ENCODE measurements at regions not wholly inside any gene's neighbourhood (a gene's known extent, or its start where the extent isn't known, plus 50 kb on each side); places are given as distances from the start of the nearest gene placed in this dataset.

DNA sequence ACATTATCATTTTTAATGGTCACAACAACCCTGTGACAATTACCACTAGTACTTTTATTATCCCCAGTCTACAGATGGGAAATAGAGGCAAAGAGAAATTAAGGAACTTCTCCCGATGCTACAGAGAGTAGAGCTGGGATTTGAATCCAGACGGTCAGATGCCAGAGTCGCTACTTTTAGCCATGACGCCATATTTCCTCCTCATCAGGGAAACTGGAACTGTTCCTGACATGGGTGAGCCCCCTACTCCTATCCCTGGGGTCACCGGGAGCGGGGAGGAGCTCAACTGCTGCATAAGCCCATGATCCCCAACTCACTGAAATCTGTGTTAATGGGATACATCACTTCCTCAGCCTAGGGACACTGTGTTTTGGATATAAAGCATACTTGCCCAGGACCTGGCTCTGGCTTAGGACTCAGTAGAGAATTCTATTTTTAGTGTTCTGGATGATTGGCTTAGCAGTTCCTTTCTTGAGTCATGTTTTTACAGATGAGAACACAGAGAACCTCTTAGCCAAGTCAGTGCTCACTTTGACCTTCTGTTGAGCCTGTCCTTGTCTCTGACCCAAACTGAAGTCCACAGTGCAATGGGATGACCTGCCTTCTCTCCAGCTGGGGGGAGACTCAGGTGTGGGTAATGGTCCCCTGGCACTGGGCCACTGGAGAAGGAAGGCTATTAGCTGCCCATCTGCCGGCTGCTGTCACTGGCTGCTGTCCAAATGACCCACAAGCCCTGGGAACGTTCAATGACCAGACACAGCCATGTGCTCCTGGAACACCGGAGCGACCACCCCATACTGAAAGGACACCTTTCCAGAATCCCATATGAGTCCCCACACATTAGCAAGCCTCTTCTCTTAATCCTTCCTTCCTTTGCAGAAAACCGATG is 90.8 kb upstream of the SHISA3 start:
- Mint-ChIP-seq H3K4me1 (no peaks in the 10 kb centered on the region), H3K9me3 (no peaks in the 10 kb centered on the region), H3K4me3 (no peak overlapping the region), H3K27me3 (peaks cover 11% of the 10 kb centered on the region), H3K27ac (no peak overlapping the region), H3K36me3 (ENCODE audit: low read depth) (no peaks in the 10 kb centered on the region)
- ATAC-seq (ENCODE audit: low read depth) = no peak
- no peak for DNase-seq
- ChIA-PET POLR2A (no interaction called here), CTCF (no interaction called here)
- intact Hi-C loops (cut with micrococcal nuclease) = no loop called here
- TF ChIP-seq, protein P1, sequence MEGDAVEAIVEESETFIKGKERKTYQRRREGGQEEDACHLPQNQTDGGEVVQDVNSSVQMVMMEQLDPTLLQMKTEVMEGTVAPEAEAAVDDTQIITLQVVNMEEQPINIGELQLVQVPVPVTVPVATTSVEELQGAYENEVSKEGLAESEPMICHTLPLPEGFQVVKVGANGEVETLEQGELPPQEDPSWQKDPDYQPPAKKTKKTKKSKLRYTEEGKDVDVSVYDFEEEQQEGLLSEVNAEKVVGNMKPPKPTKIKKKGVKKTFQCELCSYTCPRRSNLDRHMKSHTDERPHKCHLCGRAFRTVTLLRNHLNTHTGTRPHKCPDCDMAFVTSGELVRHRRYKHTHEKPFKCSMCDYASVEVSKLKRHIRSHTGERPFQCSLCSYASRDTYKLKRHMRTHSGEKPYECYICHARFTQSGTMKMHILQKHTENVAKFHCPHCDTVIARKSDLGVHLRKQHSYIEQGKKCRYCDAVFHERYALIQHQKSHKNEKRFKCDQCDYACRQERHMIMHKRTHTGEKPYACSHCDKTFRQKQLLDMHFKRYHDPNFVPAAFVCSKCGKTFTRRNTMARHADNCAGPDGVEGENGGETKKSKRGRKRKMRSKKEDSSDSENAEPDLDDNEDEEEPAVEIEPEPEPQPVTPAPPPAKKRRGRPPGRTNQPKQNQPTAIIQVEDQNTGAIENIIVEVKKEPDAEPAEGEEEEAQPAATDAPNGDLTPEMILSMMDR (IDR thresholded peaks at IDR 0.05) = no peak

- Mint-ChIP-seq H3K27ac (peak overlapping the region; percentile 27), H3K36me3 (ENCODE audit: low read depth) (no peaks in the 10 kb centered on the region), H3K4me1 (no peaks in the 10 kb centered on the region), H3K27me3 (peaks cover 7% of the 10 kb centered on the region), H3K9me3 (no peaks in the 10 kb centered on the region), H3K4me3 (no peak overlapping the region)
- intact Hi-C loops (cut with micrococcal nuclease) = no loop called here
- ATAC-seq (ENCODE audit: low read depth) (no peak), DNase-seq (no peak)
- CTCF ChIA-PET = no interaction called here
- TF ChIP-seq, protein P1 (IDR thresholded peaks at IDR 0.05) = no peak
- POLR2A ChIA-PET = no interaction called here
Measured at GRCh38 chr4:42308247-42308646, 89.0 kb upstream of the SHISA3 start.

GRCh38 chr4:42309361-42310260 is 87.7 kb upstream of the SHISA3 start:
- Mint-ChIP-seq H3K27me3 (no peaks in the 10 kb centered on the region), H3K4me3 (no peak overlapping the region), H3K36me3 (ENCODE audit: low read depth) (no peaks in the 10 kb centered on the region), H3K27ac (no peak overlapping the region), H3K4me1 (no peaks in the 10 kb centered on the region), H3K9me3 (no peaks in the 10 kb centered on the region)
- ChIA-PET CTCF (no interaction called here), POLR2A (no interaction called here)
- intact Hi-C loops (cut with micrococcal nuclease) = no loop called here
- ATAC-seq (ENCODE audit: low read depth) = no peak
- DNase-seq = no peak
- TF ChIP-seq, protein P1 (IDR thresholded peaks at IDR 0.05) = no peak

- DNase-seq = no peak
- Mint-ChIP-seq H3K27me3 (no peaks in the 10 kb centered on the region), H3K4me1 (no peaks in the 10 kb centered on the region)
Measured at GRCh38 chr4:42310358-42310757, 86.9 kb upstream of the SHISA3 start.

More at GRCh38 chr4:42310358-42310757, 86.9 kb upstream of the SHISA3 start:
- Mint-ChIP-seq H3K9me3 (no peaks in the 10 kb centered on the region), H3K4me3 (no peak overlapping the region), H3K27ac (no peak overlapping the region), H3K36me3 (ENCODE audit: low read depth) (no peaks in the 10 kb centered on the region)
- no peak for ATAC-seq (ENCODE audit: low read depth)
- ChIA-PET POLR2A (no interaction called here), CTCF (no interaction called here)
- TF ChIP-seq, protein P1 (IDR thresholded peaks at IDR 0.05) = no peak
- intact Hi-C loops (cut with micrococcal nuclease) = no loop called here
